ENCODE measurements at regions not wholly inside any gene's neighbourhood (a gene's known extent, or its start where the extent isn't known, plus 50 kb on each side); places are given as distances from the start of the nearest gene placed in this dataset.

- Mint-ChIP-seq H3K4me1 (no peaks in the 10 kb centered on the region), H3K27me3 (no peaks in the 10 kb centered on the region), H3K27ac (no peak overlapping the region), H3K36me3 (no peaks in the 10 kb centered on the region), H3K4me3 (no peak overlapping the region), H3K9me3 (peaks cover 0 to 23% (median 7%) of the 10 kb centered on the region in 7 donors)
- ATAC-seq (ENCODE audit: low read depth in 2 of 2) = no peak
- H3K27me3 ChIP-seq (ENCODE audit: control insufficient read depth, insufficient read depth, low read length) = no peaks in the 10 kb centered on the region
- no peak overlapping the region for H3K4me3 ChIP-seq (ENCODE audit: low read depth, low read length)
- DNase-seq = no peak
- no peak overlapping the region for H3K27ac ChIP-seq (ENCODE audit: insufficient read depth, low read length, poor library complexity, severe bottlenecking)
- H3K9me3 ChIP-seq (ENCODE audit: control insufficient read depth in 2 of 2, low read length in 2 of 2) = no peaks in the 10 kb centered on the region
- H3K36me3 ChIP-seq (ENCODE audit: control insufficient read depth, insufficient read depth, low read length) = no peaks in the 10 kb centered on the region
- H3K4me1 ChIP-seq (ENCODE audit: control insufficient read depth, insufficient read depth, low read length, poor library complexity, severe bottlenecking) = no peaks in the 10 kb centered on the region
These were observed 727.2 kb upstream of the ADGRL2 start for GRCh38 chr1:81073580-81073979.

GRCh38 chr1:81071969-81072753, 728.6 kb upstream of the ADGRL2 start:
- H3K27ac Mint-ChIP-seq = no peak overlapping the region
- Histone ChIP-seq H3K4me1 (ENCODE audit: control insufficient read depth, insufficient read depth, low read length, poor library complexity, severe bottlenecking) (no peaks in the 10 kb centered on the region), H3K9me3 (ENCODE audit: control insufficient read depth in 2 of 2, low read length in 2 of 2) (no peaks in the 10 kb centered on the region), H3K27ac (ENCODE audit: insufficient read depth, low read length, poor library complexity, severe bottlenecking) (no peak overlapping the region), H3K4me3 (ENCODE audit: low read depth, low read length) (no peak overlapping the region), H3K36me3 (ENCODE audit: control insufficient read depth, insufficient read depth, low read length) (no peaks in the 10 kb centered on the region), H3K27me3 (ENCODE audit: control insufficient read depth, insufficient read depth, low read length) (no peaks in the 10 kb centered on the region)
- no peaks in the 10 kb centered on the region for H3K4me1 Mint-ChIP-seq
- ATAC-seq (ENCODE audit: low read depth in 2 of 2) (no peak), DNase-seq (no peak)
- peaks cover 0 to 32% (median 5%) of the 10 kb centered on the region in 7 donors for H3K9me3 Mint-ChIP-seq
- H3K4me3 Mint-ChIP-seq = no peak overlapping the region
- no peaks in the 10 kb centered on the region for H3K27me3 Mint-ChIP-seq
- no peaks in the 10 kb centered on the region for H3K36me3 Mint-ChIP-seq

- H3K9me3 ChIP-seq (ENCODE audit: control insufficient read depth in 2 of 2, low read length in 2 of 2) = no peaks in the 10 kb centered on the region
- Mint-ChIP-seq H3K36me3 (no peaks in the 10 kb centered on the region), H3K4me1 (no peaks in the 10 kb centered on the region), H3K27me3 (no peaks in the 10 kb centered on the region), H3K4me3 (no peak overlapping the region), H3K9me3 (peaks cover 0 to 35% (median 5%) of the 10 kb centered on the region in 7 donors), H3K27ac (no peak overlapping the region)
- H3K27ac ChIP-seq (ENCODE audit: insufficient read depth, low read length, poor library complexity, severe bottlenecking) = no peak overlapping the region
- no peaks in the 10 kb centered on the region for H3K4me1 ChIP-seq (ENCODE audit: control insufficient read depth, insufficient read depth, low read length, poor library complexity, severe bottlenecking)
- H3K36me3 ChIP-seq (ENCODE audit: control insufficient read depth, insufficient read depth, low read length) = no peaks in the 10 kb centered on the region
- DNase-seq (no peak), ATAC-seq (ENCODE audit: low read depth in 2 of 2) (no peak)
- no peaks in the 10 kb centered on the region for H3K27me3 ChIP-seq (ENCODE audit: control insufficient read depth, insufficient read depth, low read length)
- no peak overlapping the region for H3K4me3 ChIP-seq (ENCODE audit: low read depth, low read length)
These were observed 729.5 kb upstream of the ADGRL2 start for GRCh38 chr1:81071072-81071858.

- Mint-ChIP-seq H3K4me1 (no peaks in the 10 kb centered on the region), H3K36me3 (no peaks in the 10 kb centered on the region), H3K9me3 (peaks cover under 1 to 30% (median 4%) of the 10 kb centered on the region in 7 donors)
These were observed 730.9 kb upstream of the ADGRL2 start for GRCh38 chr1:81069856-81070255.

GRCh38 chr1:81068726-81069125, 732.0 kb upstream of the ADGRL2 start:
- Histone ChIP-seq H3K27me3 (ENCODE audit: control insufficient read depth, insufficient read depth, low read length) (no peaks in the 10 kb centered on the region), H3K4me3 (ENCODE audit: low read depth, low read length) (no peak overlapping the region), H3K36me3 (ENCODE audit: control insufficient read depth, insufficient read depth, low read length) (no peaks in the 10 kb centered on the region), H3K27ac (ENCODE audit: insufficient read depth, low read length, poor library complexity, severe bottlenecking) (no peak overlapping the region), H3K4me1 (ENCODE audit: control insufficient read depth, insufficient read depth, low read length, poor library complexity, severe bottlenecking) (no peaks in the 10 kb centered on the region), H3K9me3 (ENCODE audit: control insufficient read depth in 2 of 2, low read length in 2 of 2) (peaks cover 0 to 8% of the 10 kb centered on the region in 2 experiments)
- DNase-seq = no peak
- Mint-ChIP-seq H3K27me3 (no peaks in the 10 kb centered on the region), H3K4me1 (no peaks in the 10 kb centered on the region), H3K27ac (no peak overlapping the region), H3K36me3 (no peaks in the 10 kb centered on the region), H3K4me3 (no peak overlapping the region), H3K9me3 (peaks cover 2 to 30% (median 4%) of the 10 kb centered on the region in 7 donors)
- ATAC-seq (ENCODE audit: low read depth in 2 of 2) = no peak

More at GRCh38 chr1:81069856-81070255, 730.9 kb upstream of the ADGRL2 start:
- Mint-ChIP-seq H3K27ac (no peak overlapping the region), H3K27me3 (no peaks in the 10 kb centered on the region), H3K4me3 (no peak overlapping the region)
- Histone ChIP-seq H3K4me1 (ENCODE audit: control insufficient read depth, insufficient read depth, low read length, poor library complexity, severe bottlenecking) (no peaks in the 10 kb centered on the region), H3K4me3 (ENCODE audit: low read depth, low read length) (no peak overlapping the region), H3K9me3 (ENCODE audit: control insufficient read depth in 2 of 2, low read length in 2 of 2) (peaks cover 0 to 8% of the 10 kb centered on the region in 2 experiments), H3K27ac (ENCODE audit: insufficient read depth, low read length, poor library complexity, severe bottlenecking) (no peak overlapping the region), H3K27me3 (ENCODE audit: control insufficient read depth, insufficient read depth, low read length) (no peaks in the 10 kb centered on the region), H3K36me3 (ENCODE audit: control insufficient read depth, insufficient read depth, low read length) (no peaks in the 10 kb centered on the region)
- ATAC-seq (ENCODE audit: low read depth in 2 of 2) (no peak), DNase-seq (no peak)

GRCh38 chr1:81053826-81054225, 746.9 kb upstream of the ADGRL2 start:
- ATAC-seq (ENCODE audit: low read depth in 2 of 2) (no peak), DNase-seq (no peak)
- H3K4me3 ChIP-seq (ENCODE audit: low read depth, low read length) = no peak overlapping the region
- H3K27ac ChIP-seq (ENCODE audit: insufficient read depth, low read length, poor library complexity, severe bottlenecking) = no peak overlapping the region
- no peaks in the 10 kb centered on the region for H3K9me3 ChIP-seq (ENCODE audit: control insufficient read depth in 2 of 2, low read length in 2 of 2)
- H3K36me3 Mint-ChIP-seq = no peaks in the 10 kb centered on the region
- no peaks in the 10 kb centered on the region for H3K27me3 Mint-ChIP-seq
- no peaks in the 10 kb centered on the region for H3K4me1 ChIP-seq (ENCODE audit: control insufficient read depth, insufficient read depth, low read length, poor library complexity, severe bottlenecking)
- H3K36me3 ChIP-seq (ENCODE audit: control insufficient read depth, insufficient read depth, low read length) = no peaks in the 10 kb centered on the region
- H3K4me3 Mint-ChIP-seq = no peak overlapping the region
- no peaks in the 10 kb centered on the region for H3K27me3 ChIP-seq (ENCODE audit: control insufficient read depth, insufficient read depth, low read length)
- H3K9me3 Mint-ChIP-seq = peaks cover 0 to 16% (median 2%) of the 10 kb centered on the region in 7 donors
- H3K4me1 Mint-ChIP-seq = no peaks in the 10 kb centered on the region
- H3K27ac Mint-ChIP-seq = no peak overlapping the region

GRCh38 chr1:81052162-81052561, 748.6 kb upstream of the ADGRL2 start:
- H3K27me3 ChIP-seq (ENCODE audit: control insufficient read depth, insufficient read depth, low read length) = no peaks in the 10 kb centered on the region
- Mint-ChIP-seq H3K27me3 (no peaks in the 10 kb centered on the region), H3K9me3 (peaks cover 0 to 16% (median 5%) of the 10 kb centered on the region in 7 donors), H3K27ac (no peak overlapping the region), H3K4me3 (no peak overlapping the region), H3K4me1 (no peaks in the 10 kb centered on the region), H3K36me3 (no peaks in the 10 kb centered on the region)
- no peaks in the 10 kb centered on the region for H3K4me1 ChIP-seq (ENCODE audit: control insufficient read depth, insufficient read depth, low read length, poor library complexity, severe bottlenecking)
- no peak overlapping the region for H3K4me3 ChIP-seq (ENCODE audit: low read depth, low read length)
- no peaks in the 10 kb centered on the region for H3K36me3 ChIP-seq (ENCODE audit: control insufficient read depth, insufficient read depth, low read length)
- no peak for ATAC-seq (ENCODE audit: low read depth in 2 of 2)
- no peak for DNase-seq
- H3K9me3 ChIP-seq (ENCODE audit: control insufficient read depth in 2 of 2, low read length in 2 of 2) = no peaks in the 10 kb centered on the region
- no peak overlapping the region for H3K27ac ChIP-seq (ENCODE audit: insufficient read depth, low read length, poor library complexity, severe bottlenecking)
